Muscle of leg (tissue), 3 donors: ENCODE measurements at regions not wholly inside any gene's neighbourhood (a gene's known extent, or its start where the extent isn't known, plus 50 kb on each side); places are given as distances from the start of the nearest gene placed in this dataset.
A peak's percentile ranks its signal among the peaks of the same experiment; 100 is the strongest.

ENCODE experiments used
- DNase-seq: peaks from one replicate; pipeline ENCODE4 v3.0.0; 2013
- H3K27ac ChIP-seq: one replicate; pipeline ENCODE4 v1.5.1; 2013; ENCODE audit warnings: mild to moderate bottlenecking, low read length, control low read depth
- H3K27me3 ChIP-seq: one replicate; pipeline ENCODE4 v1.6.1; 2013; ENCODE audit warnings: low read length; ENCODE audit not compliant: control insufficient read depth, insufficient read depth
- H3K36me3 ChIP-seq: one replicate; pipeline ENCODE4 v1.6.1; 2013; ENCODE audit warnings: low read length; ENCODE audit not compliant: control insufficient read depth, insufficient read depth
- H3K4me1 ChIP-seq: one replicate; pipeline ENCODE4 v1.6.1; 2013; ENCODE audit warnings: low read length; ENCODE audit not compliant: control insufficient read depth, insufficient read depth
- H3K4me3 ChIP-seq: one replicate; pipeline ENCODE4 v1.5.1; 2013; ENCODE audit warnings: low read length, control low read depth
- H3K9me3 ChIP-seq: replicated peaks from 2 replicates; pipeline ENCODE4 v1.6.1; 2013; ENCODE audit warnings: low read depth, low read length; ENCODE audit not compliant: control insufficient read depth
- WGBS: methylation state at CpG from one replicate; pipeline ENCODE4 v1.1.5; 2013; ENCODE audit warnings: missing lambda C conversion rate; ENCODE audit not compliant: insufficient coverage; 5-methylcytosine and 5-hydroxymethylcytosine counted together

DNA sequence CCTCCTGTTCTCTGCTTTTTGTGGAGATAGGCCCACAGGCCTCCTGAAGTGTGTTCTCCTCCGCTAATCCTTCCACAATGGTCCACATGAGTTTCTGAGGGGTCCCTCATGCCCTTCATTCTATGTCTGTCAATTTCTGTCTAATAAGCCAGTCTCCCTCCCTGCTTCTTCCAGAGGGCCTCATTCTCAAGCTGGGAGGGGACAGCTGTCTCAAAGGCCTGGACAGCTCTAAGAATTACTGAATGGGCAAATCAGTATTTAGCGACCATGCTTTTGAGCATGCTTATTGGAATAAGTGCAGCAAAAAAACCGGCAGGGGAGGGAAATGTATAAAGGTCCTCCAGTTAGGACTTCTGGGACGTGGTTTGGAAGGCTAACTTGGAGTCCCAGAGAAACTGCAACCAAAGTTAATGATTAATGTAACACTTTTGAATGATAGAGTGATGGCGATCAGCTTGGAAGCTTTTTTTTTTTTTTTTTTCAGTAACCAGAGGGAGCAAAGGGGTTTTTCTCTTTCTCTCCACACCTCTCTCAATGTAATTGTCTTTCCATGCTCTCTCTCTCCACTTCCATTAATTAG lies 890.7 kb upstream of the POU3F3 start:
- H3K27me3 ChIP-seq, result peaks cover 4% of the 10 kb centered on the region
- WGBS, result 90% methylated on average over 4 of the region's 5 CpGs
- DNase-seq, result no peak
- no peak overlapping the region for H3K27ac ChIP-seq
- H3K9me3 ChIP-seq, result no peaks in the 10 kb centered on the region
- no peak overlapping the region for H3K4me3 ChIP-seq
- no peaks in the 10 kb centered on the region for H3K4me1 ChIP-seq
- H3K36me3 ChIP-seq, result no peaks in the 10 kb centered on the region

- H3K27ac ChIP-seq, result no peak overlapping the region
- H3K9me3 ChIP-seq, result no peaks in the 10 kb centered on the region
- H3K4me3 ChIP-seq, result no peak overlapping the region
- DNase-seq, result no peak
- no peaks in the 10 kb centered on the region for H3K27me3 ChIP-seq
- no CpG with 5 or more reads among the region's 4 CpGs for WGBS
- no peaks in the 10 kb centered on the region for H3K36me3 ChIP-seq
- no peaks in the 10 kb centered on the region for H3K4me1 ChIP-seq
Observed at GRCh38 chr2:103977241-103977640, 876.7 kb upstream of the POU3F3 start.

DNA sequence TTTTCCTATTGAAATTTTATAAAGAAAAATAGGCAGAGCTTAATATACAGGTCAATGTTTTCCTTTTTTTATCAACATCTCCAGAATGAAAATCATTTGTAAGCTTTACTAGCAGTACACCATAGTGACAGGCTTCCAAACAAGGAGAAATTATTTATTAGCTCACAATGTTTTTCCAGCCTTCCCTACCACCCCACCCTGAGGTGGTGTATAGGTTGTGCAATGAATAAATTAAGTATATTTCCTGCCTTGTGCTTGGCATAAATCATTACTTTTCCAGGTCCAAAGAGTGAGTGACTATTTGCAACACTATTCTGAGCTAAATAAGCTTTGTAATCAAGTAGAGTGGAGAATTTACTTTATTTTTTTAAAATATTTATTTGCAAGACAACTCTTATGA lies 876.2 kb upstream of the POU3F3 start:
- Histone ChIP-seq H3K9me3 (no peaks in the 10 kb centered on the region), H3K36me3 (no peaks in the 10 kb centered on the region), H3K4me3 (no peak overlapping the region), H3K27ac (no peak overlapping the region), H3K27me3 (no peaks in the 10 kb centered on the region), H3K4me1 (no peaks in the 10 kb centered on the region)
- DNase-seq, result no peak

GRCh38 chr2:103980401-103980800 lies 873.5 kb upstream of the POU3F3 start:
- no CpG with 5 or more reads among the region's 1 CpG for WGBS
- Histone ChIP-seq H3K4me1 (no peaks in the 10 kb centered on the region), H3K36me3 (no peaks in the 10 kb centered on the region)

GRCh38 chr2:103982691-103983090 lies 871.2 kb upstream of the POU3F3 start:
- Histone ChIP-seq H3K27me3 (no peaks in the 10 kb centered on the region), H3K9me3 (no peaks in the 10 kb centered on the region), H3K27ac (no peak overlapping the region), H3K4me3 (no peak overlapping the region), H3K36me3 (no peaks in the 10 kb centered on the region), H3K4me1 (no peaks in the 10 kb centered on the region)
- no CpG with 5 or more reads among the region's 3 CpGs for WGBS
- DNase-seq, result no peak

More at GRCh38 chr2:103980401-103980800, 873.5 kb upstream of the POU3F3 start:
- no peak overlapping the region for H3K4me3 ChIP-seq
- no peak for DNase-seq
- no peak overlapping the region for H3K27ac ChIP-seq
- no peaks in the 10 kb centered on the region for H3K27me3 ChIP-seq
- no peaks in the 10 kb centered on the region for H3K9me3 ChIP-seq

GRCh38 chr2:103986001-103986400 lies 867.9 kb upstream of the POU3F3 start:
- 58% methylated on average over 2 of the region's 4 CpGs for WGBS
- no peaks in the 10 kb centered on the region for H3K4me1 ChIP-seq
- no peak for DNase-seq

GRCh38 chr2:103991591-103991990 lies 862.3 kb upstream of the POU3F3 start:
- Histone ChIP-seq H3K4me3 (no peak overlapping the region), H3K36me3 (no peaks in the 10 kb centered on the region), H3K4me1 (no peaks in the 10 kb centered on the region), H3K9me3 (no peaks in the 10 kb centered on the region), H3K27me3 (no peaks in the 10 kb centered on the region), H3K27ac (no peak overlapping the region)
- DNase-seq, result no peak
- WGBS, result no CpG with 5 or more reads among the region's 2 CpGs

More at GRCh38 chr2:103986001-103986400, 867.9 kb upstream of the POU3F3 start:
- H3K27me3 ChIP-seq, result no peaks in the 10 kb centered on the region
- no peak overlapping the region for H3K4me3 ChIP-seq
- H3K9me3 ChIP-seq, result no peaks in the 10 kb centered on the region
- H3K27ac ChIP-seq, result no peak overlapping the region
- no peaks in the 10 kb centered on the region for H3K36me3 ChIP-seq

DNA sequence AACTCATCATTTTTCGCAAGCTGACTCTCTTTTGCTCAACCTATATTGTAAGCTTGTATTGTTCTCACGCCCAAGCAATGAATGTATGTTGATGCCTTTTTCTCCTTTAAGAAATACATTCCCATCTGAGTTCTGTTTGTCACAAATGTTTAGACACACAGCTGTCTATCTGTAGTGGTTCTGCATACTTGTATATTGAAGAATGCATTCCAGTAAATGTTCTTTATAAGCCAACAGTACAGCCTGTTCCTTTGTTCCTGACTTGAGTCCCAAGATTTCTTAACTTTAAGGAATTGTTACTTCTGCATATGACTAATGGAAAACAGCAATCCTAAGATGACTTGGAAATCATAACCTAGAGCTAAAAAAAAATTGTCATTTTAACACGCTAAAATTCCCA lies 849.1 kb upstream of the POU3F3 start:
- peak; percentile 20 for DNase-seq

GRCh38 chr2:104016801-104017200 lies 837.1 kb upstream of the POU3F3 start:
- Histone ChIP-seq H3K27ac (no peak overlapping the region), H3K36me3 (no peaks in the 10 kb centered on the region), H3K9me3 (no peaks in the 10 kb centered on the region), H3K4me1 (no peaks in the 10 kb centered on the region), H3K27me3 (no peaks in the 10 kb centered on the region), H3K4me3 (no peak overlapping the region)
- no peak for DNase-seq
- WGBS, result no CpG with 5 or more reads among the region's 3 CpGs

More for the DNA sequence above, 849.1 kb upstream of the POU3F3 start:
- Histone ChIP-seq H3K9me3 (no peaks in the 10 kb centered on the region), H3K36me3 (no peaks in the 10 kb centered on the region), H3K27me3 (no peaks in the 10 kb centered on the region), H3K4me3 (no peak overlapping the region), H3K4me1 (no peaks in the 10 kb centered on the region), H3K27ac (no peak overlapping the region)
- no CpG with 5 or more reads among the region's 3 CpGs for WGBS

DNA sequence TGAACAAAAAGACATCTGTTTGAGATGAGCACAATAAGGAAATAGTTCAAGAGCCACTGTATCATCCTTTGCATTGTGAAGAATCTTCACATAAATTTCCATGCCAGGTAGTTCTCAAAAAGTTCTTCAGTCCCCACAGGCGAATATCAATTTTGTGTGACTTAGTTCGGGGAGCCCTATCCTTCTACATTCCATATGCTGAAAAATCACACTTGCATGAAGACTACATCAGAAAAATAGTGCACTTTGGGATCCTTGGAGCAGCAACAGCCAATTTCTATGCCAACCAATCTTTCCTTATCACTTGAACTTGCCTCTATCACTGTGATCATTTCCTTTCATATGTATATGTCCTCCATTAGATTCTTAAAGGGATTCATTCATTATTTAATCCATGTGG lies 830.6 kb upstream of the POU3F3 start:
- Histone ChIP-seq H3K4me1 (peaks cover 2% of the 10 kb centered on the region), H3K36me3 (no peaks in the 10 kb centered on the region), H3K9me3 (no peaks in the 10 kb centered on the region), H3K27ac (no peak overlapping the region), H3K27me3 (no peaks in the 10 kb centered on the region), H3K4me3 (no peak overlapping the region)
- WGBS, result 68% methylated on average over 2 of the region's 2 CpGs
- no peak for DNase-seq

DNA sequence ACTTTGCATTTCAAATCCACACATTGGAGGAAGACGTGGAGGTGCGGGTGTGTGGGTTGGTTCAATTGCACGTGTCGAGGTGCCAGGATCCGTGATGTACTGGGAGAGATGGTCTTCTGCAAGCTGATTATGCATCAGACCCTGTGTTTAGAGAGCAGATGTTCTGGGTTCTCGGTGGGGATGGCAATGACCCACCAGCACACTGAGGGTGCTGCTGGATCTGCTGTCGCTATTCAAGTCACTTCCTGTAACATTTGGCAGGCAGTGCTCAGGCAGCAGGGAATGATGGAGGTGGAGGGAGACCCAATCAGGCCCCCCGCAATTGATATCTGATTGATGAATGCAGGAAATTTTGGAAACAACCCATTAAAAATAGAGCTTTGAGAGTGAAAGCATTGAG lies 830.1 kb upstream of the POU3F3 start:
- Histone ChIP-seq H3K4me3 (no peak overlapping the region), H3K27me3 (no peaks in the 10 kb centered on the region), H3K9me3 (no peaks in the 10 kb centered on the region), H3K27ac (no peak overlapping the region), H3K36me3 (no peaks in the 10 kb centered on the region), H3K4me1 (peaks cover 2% of the 10 kb centered on the region)
- WGBS, result 54% methylated on average over 6 of the region's 8 CpGs
- no peak for DNase-seq
